ENCODE measurements at regions not wholly inside any gene's neighbourhood (a gene's known extent, or its start where the extent isn't known, plus 50 kb on each side); places are given as distances from the start of the nearest gene placed in this dataset.

GRCh38 chr16:64251742-64252141, 870.1 kb downstream of the CDH11 start:
- no peak overlapping the region for H3K4me2 ChIP-seq (ENCODE audit: low read length)
- H3K9ac ChIP-seq (ENCODE audit: low read length) = no peak overlapping the region
- H3K9me3 ChIP-seq (ENCODE audit: low read length) = no peaks in the 10 kb centered on the region
- no peak overlapping the region for H3K27ac ChIP-seq (ENCODE audit: low read length)
- no peaks in the 10 kb centered on the region for H3K36me3 ChIP-seq (ENCODE audit: insufficient read depth, low read length)
- H3K27me3 ChIP-seq (ENCODE audit: insufficient read depth, low read depth, low read length) = no peaks in the 10 kb centered on the region
- H4K20me1 ChIP-seq (ENCODE audit: insufficient read depth) = no peaks in the 10 kb centered on the region
- H2AFZ ChIP-seq (ENCODE audit: low read depth, low read length) = no peak overlapping the region
- TF ChIP-seq EZH2 (IDR thresholded peaks at IDR 0.05; ENCODE audit: borderline replicate concordance, insufficient read depth, low read length, poor library complexity, severe bottlenecking) (no peak), REST (IDR thresholded peaks at IDR 0.05; ENCODE audit: borderline replicate concordance) (no peak), SMC3 (conservative IDR thresholded peaks at IDR 0.05; ENCODE audit: poor library complexity) (no peak), CTCF (IDR thresholded peaks at IDR 0.05; ENCODE audit: poor library complexity, severe bottlenecking) (no peak), TAF1 (IDR thresholded peaks at IDR 0.05; ENCODE audit: low read depth) (no peak), MXI1 (conservative IDR thresholded peaks at IDR 0.05; ENCODE audit: poor library complexity, severe bottlenecking) (no peak), POLR2AphosphoS5 (IDR thresholded peaks at IDR 0.05) (no peak), RAD21 (conservative IDR thresholded peaks at IDR 0.05) (no peak), EP300 (conservative IDR thresholded peaks at IDR 0.05; ENCODE audit: poor library complexity, severe bottlenecking) (no peak)
- H3F3A ChIP-seq (ENCODE audit: insufficient read depth, low read length, poor library complexity, severe bottlenecking) = no peaks in the 10 kb centered on the region
- H3K4me3 ChIP-seq (ENCODE audit: low read length) = no peak overlapping the region
- H3K9me2 ChIP-seq (ENCODE audit: insufficient read depth, low read length) = no peaks in the 10 kb centered on the region
- no peaks in the 10 kb centered on the region for H3K79me2 ChIP-seq (replicated peaks; ENCODE audit: insufficient read depth, low read length)

GRCh38 chr16:64250866-64251265, 871.0 kb downstream of the CDH11 start:
- no peak overlapping the region for H2AFZ ChIP-seq (ENCODE audit: low read depth, low read length)
- no peaks in the 10 kb centered on the region for H3K79me2 ChIP-seq (replicated peaks; ENCODE audit: insufficient read depth, low read length)
- no peak overlapping the region for H3K4me3 ChIP-seq (ENCODE audit: low read length)
- H3F3A ChIP-seq (ENCODE audit: insufficient read depth, low read length, poor library complexity, severe bottlenecking) = no peaks in the 10 kb centered on the region
- no peaks in the 10 kb centered on the region for H3K9me2 ChIP-seq (ENCODE audit: insufficient read depth, low read length)
- no peak overlapping the region for H3K27ac ChIP-seq (ENCODE audit: low read length)
- no peaks in the 10 kb centered on the region for H3K36me3 ChIP-seq (ENCODE audit: insufficient read depth, low read length)
- no peak overlapping the region for H3K4me2 ChIP-seq (ENCODE audit: low read length)
- TF ChIP-seq CTCF (IDR thresholded peaks at IDR 0.05; ENCODE audit: poor library complexity, severe bottlenecking) = no peak
- TF ChIP-seq RAD21 (conservative IDR thresholded peaks at IDR 0.05) = no peak
- no peak for TF ChIP-seq MXI1 (conservative IDR thresholded peaks at IDR 0.05; ENCODE audit: poor library complexity, severe bottlenecking)
- TF ChIP-seq TAF1 (IDR thresholded peaks at IDR 0.05; ENCODE audit: low read depth) = no peak
- no peak for TF ChIP-seq EZH2 (IDR thresholded peaks at IDR 0.05; ENCODE audit: borderline replicate concordance, insufficient read depth, low read length, poor library complexity, severe bottlenecking)
- no peak for TF ChIP-seq REST (IDR thresholded peaks at IDR 0.05; ENCODE audit: borderline replicate concordance)
- TF ChIP-seq EP300 (conservative IDR thresholded peaks at IDR 0.05; ENCODE audit: poor library complexity, severe bottlenecking) = no peak
- no peak for TF ChIP-seq POLR2AphosphoS5 (IDR thresholded peaks at IDR 0.05)
- no peak for TF ChIP-seq SMC3 (conservative IDR thresholded peaks at IDR 0.05; ENCODE audit: poor library complexity)
- H3K27me3 ChIP-seq (ENCODE audit: insufficient read depth, low read depth, low read length) = no peaks in the 10 kb centered on the region
- no peak overlapping the region for H3K9ac ChIP-seq (ENCODE audit: low read length)
- no peaks in the 10 kb centered on the region for H3K9me3 ChIP-seq (ENCODE audit: low read length)
- H4K20me1 ChIP-seq (ENCODE audit: insufficient read depth) = no peaks in the 10 kb centered on the region
